Astrocyte (in vitro differentiated cells and primary cell): ENCODE measurements at regions not wholly inside any gene's neighbourhood (a gene's known extent, or its start where the extent isn't known, plus 50 kb on each side); places are given as distances from the start of the nearest gene placed in this dataset.
A peak's percentile ranks its signal among the peaks of the same experiment; 100 is the strongest.

ENCODE experiments used
- EZH2 ChIP-seq: IDR thresholded peaks from 2 replicates; pipeline ENCODE4 v1.6.1; 2012; ENCODE audit warnings: mild to moderate bottlenecking, low read length, inconsistent platforms; ENCODE audit not compliant: insufficient read depth
- TF ChIP-seq, protein P1 (sequence below): IDR thresholded peaks from 2 replicates; pipeline ENCODE4 v1.5.1; 2011; ENCODE audit warnings: low read depth, mild to moderate bottlenecking, inconsistent platforms, low read length, moderate library complexity; ENCODE audit not compliant: insufficient read depth

DNA sequence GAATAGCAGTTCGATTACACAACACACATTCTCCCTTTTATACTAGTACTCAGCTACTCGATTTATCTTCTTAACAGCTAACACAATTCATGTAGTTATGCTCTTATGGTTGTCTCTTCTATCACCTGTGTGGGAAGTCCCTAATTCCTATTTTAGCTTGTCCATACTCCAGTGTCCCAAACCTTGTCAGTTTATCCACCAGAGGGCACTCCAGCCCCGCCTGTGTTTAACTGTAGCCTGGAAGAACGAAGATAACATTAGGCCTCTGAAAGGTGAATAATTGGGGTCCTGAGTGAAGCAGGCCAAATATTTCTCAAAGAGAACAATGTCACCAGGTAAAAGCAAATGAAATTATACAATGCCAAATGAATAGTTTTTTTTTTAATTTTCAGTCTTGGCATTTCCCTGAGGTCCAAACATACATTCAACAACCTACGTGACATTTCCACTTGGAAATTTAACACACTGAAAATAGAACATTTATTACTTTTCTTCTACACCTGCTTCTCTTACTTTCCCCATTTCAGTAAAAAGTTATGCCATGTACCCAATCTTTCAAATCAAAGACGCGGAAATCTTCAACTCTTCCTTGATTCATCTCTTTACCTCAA lies 560.7 kb downstream of the HTR1A start:
- TF ChIP-seq, protein P1, sequence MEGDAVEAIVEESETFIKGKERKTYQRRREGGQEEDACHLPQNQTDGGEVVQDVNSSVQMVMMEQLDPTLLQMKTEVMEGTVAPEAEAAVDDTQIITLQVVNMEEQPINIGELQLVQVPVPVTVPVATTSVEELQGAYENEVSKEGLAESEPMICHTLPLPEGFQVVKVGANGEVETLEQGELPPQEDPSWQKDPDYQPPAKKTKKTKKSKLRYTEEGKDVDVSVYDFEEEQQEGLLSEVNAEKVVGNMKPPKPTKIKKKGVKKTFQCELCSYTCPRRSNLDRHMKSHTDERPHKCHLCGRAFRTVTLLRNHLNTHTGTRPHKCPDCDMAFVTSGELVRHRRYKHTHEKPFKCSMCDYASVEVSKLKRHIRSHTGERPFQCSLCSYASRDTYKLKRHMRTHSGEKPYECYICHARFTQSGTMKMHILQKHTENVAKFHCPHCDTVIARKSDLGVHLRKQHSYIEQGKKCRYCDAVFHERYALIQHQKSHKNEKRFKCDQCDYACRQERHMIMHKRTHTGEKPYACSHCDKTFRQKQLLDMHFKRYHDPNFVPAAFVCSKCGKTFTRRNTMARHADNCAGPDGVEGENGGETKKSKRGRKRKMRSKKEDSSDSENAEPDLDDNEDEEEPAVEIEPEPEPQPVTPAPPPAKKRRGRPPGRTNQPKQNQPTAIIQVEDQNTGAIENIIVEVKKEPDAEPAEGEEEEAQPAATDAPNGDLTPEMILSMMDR = peak; percentile 80
- no peak for TF ChIP-seq EZH2
